Left hindlimb (tissue), 1 donor: ENCODE measurements at regions not wholly inside any gene's neighbourhood (a gene's known extent, or its start where the extent isn't known, plus 50 kb on each side); places are given as distances from the start of the nearest gene placed in this dataset.

ENCODE experiments used
- DNase-seq: peaks from one replicate; pipeline ENCODE4 v3.0.0-alpha.2; 2018

DNA sequence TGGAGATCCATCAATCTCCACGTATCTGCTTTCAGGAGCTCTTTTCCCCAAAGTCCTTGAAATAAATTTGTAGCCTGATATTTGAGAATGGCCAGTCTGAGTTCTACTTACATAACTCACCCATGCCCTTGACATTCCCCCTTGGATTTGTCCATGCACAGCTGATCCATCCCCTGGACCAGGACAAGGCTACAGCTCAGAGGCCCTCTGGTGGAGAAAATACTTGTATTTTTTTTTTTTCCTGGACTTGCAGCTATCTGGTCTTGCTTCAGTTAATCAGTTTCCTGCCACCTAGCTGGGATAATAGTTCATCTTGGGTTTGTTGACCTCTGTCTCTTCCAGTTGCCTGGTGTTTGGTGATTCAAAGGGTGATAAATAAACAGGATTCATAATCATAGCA lies 467.6 kb downstream of the DHX35 start:
- DNase-seq, result no peak

DNA sequence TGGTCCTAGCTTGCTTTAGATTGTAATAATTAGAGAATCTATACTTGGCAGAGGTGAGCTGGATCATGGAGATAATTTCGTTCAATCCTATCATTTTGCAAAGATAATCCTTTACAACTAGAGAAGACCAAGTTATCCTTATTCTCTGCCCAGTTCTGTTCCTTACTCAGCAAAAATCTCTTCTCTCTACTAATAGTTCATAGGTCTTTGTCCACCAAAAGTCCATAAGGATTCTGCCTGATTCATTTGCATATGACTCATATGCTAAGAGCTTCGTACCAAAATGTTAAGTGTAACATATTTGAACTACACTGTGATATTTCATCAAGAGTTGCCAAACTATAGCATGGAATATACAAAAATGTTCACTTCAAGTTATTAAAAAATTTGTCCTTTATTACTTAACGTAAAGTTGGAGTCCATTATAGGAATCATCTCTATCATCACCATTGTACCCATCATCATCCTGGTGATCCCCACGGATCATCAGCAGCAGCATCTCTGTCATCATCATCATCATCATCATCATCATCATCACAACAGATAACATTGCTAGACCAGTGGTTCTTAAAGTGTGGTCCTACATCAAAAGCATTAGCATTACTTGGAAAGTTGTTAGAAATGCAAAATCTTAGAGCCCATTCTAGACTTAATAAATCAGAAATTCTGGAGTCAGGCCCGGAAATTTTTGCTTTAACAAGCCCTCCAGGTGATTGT lies 463.0 kb downstream of the DHX35 start:
- DNase-seq, result no peak

DNA sequence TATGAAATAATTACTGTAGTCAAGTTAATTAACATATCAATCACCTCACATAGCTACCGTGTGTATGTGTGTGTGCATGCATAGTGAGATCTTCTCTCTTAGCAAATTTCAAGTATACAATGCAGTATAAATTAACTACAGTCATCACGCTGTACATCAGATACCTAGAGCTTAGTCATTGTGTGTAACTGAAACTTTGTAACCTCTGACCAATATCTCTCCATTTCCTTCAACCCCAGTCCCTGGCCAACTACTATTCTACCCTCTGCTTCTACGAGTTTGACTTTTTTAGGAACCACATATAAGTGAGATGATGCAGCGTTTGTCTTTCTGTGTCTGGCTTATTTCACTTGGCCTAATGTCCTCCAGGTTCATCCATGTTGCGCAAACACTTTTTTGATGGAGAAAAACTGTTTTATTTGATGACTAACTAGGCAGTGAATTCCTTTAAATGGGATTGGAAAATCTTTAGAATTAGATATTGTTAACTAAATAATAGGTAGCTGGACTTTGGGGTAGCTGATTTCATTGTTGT lies 459.5 kb downstream of the DHX35 start:
- DNase-seq, result no peak

DNA sequence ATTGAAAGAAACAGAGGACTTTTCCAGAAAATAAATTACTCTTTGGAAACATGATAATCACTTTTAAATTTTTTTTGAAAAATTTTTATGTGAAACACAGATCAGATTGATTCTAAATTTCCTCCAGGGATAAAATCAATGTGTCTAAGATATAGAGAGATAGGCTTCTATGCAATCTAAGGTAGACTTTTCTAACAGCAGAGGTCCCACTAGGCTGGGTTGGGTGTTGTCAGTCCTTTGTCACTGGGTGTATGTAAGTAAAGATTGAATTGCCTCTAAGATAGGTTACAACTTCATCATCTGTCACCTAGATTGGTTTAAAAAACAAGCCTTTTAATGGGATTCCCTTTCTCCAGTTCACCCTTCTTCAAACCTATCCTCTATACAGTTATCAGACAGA lies 449.9 kb downstream of the DHX35 start:
- no peak for DNase-seq

DNA sequence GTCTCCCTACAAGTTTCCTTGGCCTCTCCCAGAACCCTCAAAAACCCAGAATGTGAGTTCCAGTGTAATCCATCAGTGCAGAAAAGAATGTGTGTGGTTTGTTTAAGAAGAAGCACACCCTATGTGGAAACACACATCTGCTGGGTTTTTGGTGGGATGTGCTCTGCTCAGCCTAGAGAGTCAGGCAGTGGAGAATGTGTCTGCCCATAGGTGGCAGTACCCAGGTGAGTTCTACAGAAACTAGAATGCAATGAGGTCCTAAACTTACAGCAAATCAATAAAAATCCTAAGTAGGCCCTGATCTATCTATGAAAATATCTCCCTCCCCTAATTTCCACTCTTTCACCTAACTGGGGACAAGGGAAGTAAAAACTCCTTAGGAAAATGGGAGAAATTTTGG lies 437.3 kb downstream of the DHX35 start:
- no peak for DNase-seq

DNA sequence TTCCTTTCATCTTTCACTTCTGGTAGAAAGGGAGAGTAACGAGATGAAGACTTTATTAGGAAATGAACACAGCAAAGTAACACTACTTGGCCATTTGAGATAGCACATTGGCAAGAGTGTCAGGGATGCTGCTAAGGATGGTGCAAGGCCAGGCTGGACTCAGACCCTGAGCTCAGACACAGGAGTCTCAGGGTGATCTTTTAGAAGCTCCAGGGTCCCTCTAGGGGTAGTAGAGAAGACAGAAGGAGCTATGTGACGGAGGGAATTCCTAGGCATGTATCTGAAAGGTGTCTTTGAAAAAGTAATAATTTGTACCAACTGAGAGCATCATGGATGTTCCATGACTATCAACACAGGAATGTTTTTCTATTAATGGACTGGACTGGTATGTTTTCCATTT lies 436.5 kb downstream of the DHX35 start:
- no peak for DNase-seq

DNA sequence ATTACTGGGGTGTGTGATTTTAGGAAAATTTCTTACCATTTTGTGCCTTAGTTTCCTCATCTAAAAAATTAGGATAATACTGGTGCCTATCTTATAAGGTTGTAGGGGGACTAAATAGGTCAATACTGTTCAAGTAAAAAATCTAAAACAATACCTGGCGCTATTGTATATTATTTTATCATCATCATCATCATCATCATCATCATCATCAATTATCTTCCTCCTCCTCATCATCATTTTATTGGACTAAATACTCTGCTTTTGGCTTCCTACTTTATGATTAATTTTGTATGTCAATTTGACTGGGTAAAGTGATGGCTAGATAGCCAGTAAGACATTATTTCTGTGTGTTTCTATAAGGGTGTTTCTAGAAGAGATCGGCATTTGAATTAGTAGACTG lies 435.5 kb downstream of the DHX35 start:
- no peak for DNase-seq

DNA sequence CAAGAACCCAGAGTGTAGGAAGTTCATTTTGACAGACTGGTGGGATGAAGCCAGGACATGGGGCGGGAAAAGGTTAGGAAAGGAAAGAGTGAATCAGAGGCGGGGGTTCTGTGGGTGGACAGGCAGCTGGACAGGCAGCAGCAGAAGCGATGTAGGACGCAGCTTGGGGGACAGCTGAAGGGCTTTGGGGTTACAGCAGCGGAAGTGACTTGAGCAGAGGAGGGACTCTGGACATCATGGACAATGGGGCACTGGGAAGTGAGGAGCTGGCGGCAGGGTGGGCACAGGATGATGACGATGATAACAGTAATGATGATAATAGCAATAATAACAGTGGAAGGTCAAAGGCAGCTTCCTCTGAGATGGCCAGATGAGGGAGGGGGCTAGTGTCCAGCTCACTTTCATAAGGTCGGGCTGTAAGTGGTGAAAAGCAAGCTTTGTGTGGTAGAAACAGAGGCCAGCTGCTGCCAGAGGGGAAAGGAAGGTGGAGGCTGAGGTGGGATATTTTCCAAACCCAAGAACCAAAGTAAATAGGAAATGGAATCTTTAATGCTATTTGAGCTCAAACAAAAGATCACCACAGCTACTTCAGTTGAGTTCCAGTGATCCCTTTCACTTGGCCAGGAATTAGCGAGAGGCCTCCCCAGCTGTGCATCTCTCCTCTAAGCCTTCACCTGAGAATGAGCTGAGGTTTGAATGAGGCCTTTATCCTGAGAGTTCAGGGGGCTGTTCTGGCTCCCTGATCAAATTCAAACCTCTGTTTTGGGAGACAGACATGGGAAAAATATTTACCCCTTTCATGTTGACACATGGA lies 433.5 kb downstream of the DHX35 start:
- DNase-seq, result peak; percentile 31

DNA sequence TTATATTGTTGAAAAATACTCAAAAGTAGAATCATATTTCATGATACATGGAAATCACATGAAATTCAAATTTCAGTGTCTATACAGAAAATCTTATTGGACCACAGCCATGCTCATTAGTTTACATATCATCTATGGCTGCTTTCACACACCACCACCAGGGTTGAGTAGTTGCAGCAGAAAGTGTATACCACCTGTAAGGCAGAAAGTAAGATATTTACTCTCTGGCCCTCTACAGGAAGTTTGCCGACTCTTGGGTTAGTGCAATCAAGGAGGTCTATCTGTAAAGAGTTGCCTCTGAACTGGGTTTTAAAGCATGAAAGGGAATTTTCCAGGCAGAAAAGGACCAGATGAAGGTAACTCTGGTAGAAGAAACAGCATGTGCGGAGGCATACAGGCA lies 432.3 kb downstream of the DHX35 start:
- no peak for DNase-seq

DNA sequence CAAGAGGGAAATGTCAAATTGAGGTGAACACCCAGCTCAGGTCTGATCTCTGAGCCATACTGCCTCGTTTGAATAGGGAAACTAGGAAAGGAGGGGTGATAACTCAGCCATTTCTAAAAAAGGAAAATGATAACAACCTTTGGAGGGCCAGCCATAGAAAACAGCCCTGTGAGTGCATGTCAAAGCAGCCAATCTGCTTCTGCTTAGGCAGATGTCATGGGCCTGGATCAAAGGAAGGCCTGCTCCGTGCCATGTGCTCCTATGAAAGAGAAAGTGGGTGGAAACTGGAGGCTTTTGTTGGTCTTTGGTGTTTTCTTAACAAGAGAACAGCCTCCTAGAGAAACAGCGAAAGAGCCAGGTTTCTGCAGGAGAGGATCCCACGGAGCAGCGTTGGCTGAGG lies 428.0 kb downstream of the DHX35 start:
- no peak for DNase-seq

DNA sequence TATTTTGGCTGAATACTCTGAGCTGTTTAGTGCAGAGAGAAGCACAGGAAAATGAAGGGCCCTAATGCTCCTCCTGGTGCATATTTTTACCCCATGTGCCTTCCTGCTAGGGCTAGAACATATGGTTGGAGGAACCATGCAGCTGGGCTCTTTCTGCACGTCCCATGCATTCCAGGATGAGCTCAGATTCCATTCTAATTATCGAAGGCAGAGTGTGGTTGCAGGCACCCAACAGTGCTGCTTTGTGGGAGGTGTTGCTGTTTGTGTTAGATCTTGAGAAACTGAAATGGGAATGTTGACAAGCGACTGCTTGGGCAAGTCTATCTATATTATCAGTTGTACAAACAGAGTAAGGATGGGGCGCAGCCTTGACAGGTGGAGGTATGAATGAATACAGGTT lies 419.5 kb downstream of the DHX35 start:
- DNase-seq, result no peak

DNA sequence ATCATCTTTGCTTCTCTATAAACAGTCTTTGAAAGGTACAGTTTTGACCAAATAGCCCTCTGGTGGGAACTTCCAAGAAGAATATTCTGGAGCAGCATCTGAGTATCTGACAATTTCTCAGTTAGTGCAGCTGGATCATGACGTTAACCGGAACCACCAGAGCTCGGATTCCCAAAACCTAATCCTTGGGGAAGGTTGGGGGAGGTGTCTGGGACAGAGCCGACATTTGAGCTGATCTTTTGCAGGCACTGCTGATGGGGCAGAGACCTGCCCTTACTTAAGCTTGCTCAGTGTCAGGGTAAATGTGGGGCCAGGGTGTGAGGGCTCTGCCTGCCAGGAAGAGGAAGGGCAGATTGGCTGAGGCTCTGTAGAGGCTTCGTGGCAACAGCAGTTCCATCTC lies 416.6 kb downstream of the DHX35 start:
- DNase-seq, result no peak

DNA sequence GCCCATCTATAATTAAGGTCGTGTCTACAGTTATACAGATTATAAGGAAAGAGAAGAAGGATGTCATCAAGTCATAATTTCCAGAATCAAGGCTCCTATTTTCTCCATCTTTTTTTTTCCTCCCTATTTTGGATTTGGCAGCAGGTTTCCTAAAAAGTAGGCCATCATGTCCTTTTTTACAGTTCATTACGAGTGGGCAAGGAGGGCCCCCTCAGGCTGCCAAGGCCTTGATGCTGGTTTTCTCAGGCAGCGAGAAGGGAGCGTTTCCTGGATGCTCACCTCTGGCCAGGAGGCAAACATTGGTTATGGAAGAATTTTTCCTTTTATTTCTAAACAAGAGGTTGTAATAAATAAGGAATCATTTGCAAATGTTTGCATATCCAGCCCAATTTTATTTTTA lies 414.6 kb downstream of the DHX35 start:
- DNase-seq, result no peak

DNA sequence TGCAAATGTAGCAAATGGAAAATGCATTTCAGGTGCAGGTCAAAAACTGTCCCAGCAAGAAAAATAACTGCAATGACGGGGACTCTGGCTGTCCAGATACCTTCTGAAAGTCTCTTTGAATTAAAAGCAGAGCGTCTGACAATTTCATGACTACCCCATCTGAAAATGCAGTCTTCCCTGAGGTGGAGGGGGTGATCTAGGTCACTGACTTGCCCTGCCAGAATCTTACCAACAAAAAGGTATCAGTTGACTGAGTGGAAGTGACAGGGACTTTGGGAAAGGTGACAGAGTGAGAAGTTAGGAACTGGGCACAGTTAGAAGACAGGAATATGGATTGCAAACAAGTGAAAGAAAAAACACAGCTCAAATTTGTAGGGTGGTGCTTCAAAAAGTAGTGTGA lies 402.2 kb downstream of the DHX35 start:
- DNase-seq, result no peak

DNA sequence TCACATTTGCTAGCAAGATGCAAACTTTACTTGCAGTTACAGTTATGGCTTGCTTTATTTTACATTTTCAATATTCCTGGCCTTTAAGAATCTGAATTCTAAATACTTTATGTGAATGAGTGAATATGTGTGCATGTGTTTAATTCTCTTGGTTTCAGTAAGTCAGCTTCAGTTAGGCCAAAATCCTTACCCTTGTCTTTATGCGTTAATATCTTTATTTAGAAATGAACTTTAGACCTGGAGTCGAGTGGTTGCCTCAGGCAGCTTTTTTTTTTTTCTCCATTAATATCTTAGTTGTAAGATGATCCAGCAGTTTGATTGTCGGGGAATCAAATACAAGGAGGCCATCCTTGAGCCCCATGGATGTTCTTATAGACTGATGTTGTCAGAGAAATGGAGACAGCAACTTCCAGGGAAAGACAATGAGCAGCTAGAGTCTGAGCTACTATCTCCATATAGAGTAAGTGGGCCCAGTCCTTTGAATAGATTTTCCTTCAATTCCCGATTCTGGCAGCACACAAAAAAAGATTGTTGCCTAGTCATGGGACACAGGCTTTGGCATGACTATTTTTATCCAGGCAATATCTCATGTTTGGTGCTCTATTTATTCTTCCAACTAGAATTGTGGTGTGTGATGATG lies 398.0 kb downstream of the DHX35 start:
- DNase-seq, result no peak

DNA sequence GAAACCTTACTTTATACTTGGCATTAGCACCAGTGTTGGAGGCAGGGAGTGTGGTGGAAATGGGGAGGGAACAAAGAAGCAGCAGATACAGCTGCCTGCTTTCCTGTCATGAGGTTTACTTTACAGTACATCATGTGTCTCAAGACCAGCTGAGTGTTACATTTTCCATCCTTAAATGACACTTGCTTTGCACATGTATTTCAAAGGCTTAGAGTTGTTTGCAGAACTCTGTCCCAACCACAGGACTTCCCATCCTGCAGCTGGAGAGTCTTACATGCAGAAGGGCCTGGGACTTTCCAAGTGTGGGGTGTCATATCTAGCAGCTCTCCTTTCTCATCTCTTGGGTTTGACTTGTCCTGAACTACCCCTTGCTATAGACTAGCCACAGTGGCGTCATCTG lies 395.9 kb downstream of the DHX35 start:
- DNase-seq, result no peak

DNA sequence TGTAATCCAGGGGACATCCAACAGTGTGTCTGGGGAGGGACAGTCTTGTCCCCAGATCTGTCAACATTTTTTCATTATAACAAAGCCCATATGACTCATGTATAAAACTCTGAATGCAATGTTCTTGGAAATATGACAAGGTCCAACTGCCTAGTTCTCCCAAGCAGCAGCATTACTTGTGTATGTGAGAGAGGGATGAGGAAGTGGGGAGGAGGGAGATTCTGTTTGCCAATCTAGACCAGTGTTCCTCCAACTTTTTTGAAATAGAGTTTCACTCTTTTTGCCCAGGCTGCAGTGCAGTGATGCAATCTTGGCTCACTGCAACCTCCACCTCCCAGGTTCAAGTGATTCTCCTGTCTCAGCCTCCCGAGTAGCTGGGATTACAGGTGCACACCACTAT lies 394.8 kb downstream of the DHX35 start:
- no peak for DNase-seq

DNA sequence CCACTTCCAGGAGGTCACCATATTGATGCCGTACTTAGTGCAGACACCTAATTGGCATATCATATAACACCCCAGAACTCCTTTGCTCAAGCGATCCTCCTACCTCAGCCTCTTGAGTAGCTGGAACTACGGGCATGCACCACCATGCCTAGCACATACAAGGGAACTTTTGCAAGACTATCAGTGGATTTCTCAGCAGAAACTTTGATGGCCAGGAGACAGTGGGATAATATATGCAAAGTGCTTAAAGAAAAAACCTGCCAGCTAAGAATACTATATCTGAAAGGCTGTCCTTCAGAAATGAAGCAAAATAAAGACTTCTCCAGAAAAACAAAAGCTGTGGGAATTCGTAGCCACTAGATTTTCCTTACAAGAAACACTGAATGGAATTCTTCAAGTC lies 387.1 kb downstream of the DHX35 start:
- no peak for DNase-seq

DNA sequence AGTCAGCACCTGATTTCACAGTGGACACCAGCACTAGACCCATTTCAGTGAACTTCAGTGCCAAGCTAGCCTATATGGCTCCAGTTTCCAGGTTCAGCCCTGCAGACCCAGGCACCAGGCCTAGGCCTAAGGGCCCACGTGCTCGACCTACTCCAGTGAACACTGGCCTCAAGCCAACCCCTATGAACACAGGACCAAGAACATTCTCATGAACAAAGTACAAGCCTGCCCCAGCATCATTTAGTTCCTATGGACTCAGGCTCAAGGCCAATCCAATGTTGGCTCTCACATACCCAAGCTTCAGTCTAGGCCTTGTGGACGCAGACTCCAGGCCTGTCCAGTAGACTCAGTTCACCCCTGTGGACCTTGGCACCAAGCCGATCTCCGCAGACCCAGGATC lies 385.5 kb downstream of the DHX35 start:
- no peak for DNase-seq

DNA sequence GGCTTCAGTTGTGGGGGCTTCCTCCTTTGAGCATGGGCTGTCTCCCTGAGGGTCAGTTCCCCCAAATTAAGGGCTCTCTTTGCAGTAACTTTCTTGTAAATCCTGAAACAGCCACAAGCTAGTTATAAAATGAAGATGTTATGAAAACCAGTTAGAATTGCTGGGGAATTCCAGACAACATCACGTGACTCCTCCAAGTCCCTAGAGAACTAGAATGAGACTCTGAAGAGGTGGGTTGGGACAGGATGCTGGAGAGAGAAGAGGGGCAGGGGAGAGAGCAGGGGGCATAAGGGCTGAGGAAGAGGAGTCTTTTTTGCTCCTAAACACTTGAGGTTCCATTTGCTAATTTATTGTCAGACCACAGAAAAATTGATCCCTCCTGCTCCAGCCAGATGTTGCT lies 380.3 kb downstream of the DHX35 start:
- DNase-seq, result no peak

DNA sequence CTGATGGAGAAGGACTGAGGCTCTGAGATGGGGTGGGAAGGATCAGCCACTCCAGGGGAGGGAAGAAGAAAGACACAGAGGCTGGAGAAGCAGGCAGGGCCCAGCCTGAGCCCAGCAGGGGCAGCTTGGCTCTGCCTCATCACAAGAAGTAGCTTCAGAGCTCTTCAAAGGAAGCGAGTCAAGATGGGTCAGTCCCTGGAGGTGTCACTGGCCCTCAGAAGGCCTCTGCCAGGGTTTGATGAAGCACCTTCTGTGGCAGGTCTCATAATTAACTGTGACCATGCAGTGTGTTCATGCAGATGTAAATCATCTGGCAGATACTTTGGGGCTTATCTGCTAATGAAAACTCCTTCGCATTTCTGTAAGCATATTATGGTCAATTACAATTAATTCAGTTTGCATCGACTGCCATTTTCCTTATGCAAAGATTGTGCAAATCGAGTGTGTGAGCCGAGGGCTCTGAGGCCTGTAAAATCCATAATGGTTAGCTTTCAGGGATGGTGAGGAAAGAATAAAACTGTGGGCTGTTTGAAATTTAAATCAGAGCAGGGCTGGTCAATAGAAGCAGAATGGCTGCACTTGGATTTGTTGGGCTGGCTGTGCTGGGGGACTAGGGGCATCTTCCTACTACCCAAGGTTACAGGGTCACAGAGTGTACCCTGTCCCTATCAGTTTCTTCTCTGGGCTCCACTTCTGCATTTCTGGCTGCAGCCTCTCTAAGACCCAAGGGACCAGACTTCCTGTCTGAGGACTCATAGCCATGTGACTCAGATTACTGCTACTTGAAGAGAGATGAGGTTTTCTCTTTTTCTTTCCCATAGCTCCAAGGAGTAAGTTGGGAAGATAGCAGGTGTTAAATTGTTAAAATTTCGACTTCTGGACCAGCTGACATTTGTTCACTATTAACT lies 376.6 kb downstream of the DHX35 start:
- no peak for DNase-seq

DNA sequence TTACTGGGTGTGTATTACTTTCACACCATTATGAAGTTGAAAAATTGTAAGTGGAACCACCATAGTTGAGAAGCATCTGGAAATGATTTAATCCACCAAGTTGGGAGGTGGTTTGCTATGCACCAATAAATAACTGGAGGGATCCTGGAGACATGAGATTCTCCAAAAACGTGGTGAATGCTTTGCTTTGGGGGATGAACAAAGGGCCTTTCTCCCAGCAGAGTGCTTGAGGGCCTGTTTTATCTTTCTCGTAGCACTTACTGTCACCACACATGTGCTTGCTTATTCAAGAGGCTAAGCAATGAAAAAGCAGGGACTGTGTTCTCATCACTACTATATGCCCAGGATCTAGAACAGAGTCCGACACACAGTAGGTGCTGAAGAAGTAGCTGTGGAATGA lies 371.1 kb downstream of the DHX35 start:
- no peak for DNase-seq

DNA sequence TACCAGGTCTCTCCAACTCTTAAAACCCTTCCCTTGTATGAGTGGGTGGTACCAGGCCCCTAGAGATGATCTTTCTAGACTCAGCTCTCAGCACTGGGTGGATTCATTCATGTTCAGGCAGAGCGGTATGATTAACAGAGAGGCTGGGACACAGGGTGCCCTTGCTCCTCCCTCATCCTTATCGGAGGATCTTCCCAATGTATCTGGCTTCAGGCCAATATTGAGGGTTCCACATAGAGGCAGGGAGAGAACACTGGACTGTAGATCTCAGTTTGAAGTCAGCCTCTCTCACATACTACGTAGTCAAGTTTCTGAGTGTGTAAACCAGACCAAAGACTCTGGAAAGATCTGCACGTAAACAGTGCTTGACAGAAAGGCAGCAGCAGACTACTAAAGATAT lies 366.2 kb downstream of the DHX35 start:
- DNase-seq, result no peak
